NCI-H526 treated with DMSO at 0.1 percent for 48 hours (cell line): ENCODE measurements at regions not wholly inside any gene's neighbourhood (a gene's known extent, or its start where the extent isn't known, plus 50 kb on each side); places are given as distances from the start of the nearest gene placed in this dataset.
A peak's percentile ranks its signal among the peaks of the same experiment; 100 is the strongest.

ENCODE experiments used
- DNase-seq: peaks from one replicate; lab custom pipeline; 2025; lab: John Stamatoyannopoulos, UW

GRCh38 chr13:73204952-73205351 is 146.1 kb downstream of the KLF5 start:
- DNase-seq = no peak

- no peak for DNase-seq
Observed at GRCh38 chr13:73201626-73202025, 142.8 kb downstream of the KLF5 start.

DNA sequence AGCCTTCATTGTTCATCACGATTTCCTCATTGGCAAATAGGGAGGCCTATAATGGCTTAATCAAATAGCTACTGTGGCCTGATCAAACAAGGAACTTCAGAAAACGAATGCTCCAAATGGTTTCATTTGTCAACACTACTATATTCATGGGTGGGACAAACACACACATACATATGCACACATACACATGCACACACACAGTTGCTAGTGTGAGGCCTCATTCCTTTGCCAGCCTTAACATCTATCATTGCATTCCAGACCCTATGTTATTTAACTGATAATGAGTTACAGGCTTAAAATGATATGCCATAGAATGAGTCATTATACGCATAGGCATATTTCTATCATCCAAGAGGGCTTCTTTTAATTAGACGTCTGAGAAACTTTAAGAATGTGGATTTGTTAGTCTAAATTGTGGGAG is 140.2 kb downstream of the KLF5 start:
- no peak for DNase-seq

- no peak for DNase-seq
Observed at GRCh38 chr13:73195091-73195490, 136.3 kb downstream of the KLF5 start.

DNA sequence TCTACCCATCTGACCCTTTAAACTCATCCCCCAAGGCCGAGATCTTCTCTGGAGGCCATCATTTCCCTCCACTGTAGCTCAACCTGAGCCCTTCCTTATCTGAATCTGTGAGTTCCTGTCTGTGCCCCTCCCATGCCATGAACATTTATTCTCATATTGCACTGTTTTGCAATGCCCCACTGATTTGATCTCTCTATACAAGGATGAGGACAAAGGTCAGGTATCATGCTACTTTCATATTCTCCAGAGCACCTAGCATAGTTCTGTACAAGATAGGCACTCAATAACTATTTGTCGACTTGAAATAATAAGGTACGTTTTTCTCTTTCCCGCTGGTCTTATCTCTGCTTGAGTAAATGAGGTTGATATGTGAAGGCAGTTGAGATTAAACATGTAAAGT is 135.5 kb downstream of the KLF5 start:
- peak; percentile 51 for DNase-seq

DNA sequence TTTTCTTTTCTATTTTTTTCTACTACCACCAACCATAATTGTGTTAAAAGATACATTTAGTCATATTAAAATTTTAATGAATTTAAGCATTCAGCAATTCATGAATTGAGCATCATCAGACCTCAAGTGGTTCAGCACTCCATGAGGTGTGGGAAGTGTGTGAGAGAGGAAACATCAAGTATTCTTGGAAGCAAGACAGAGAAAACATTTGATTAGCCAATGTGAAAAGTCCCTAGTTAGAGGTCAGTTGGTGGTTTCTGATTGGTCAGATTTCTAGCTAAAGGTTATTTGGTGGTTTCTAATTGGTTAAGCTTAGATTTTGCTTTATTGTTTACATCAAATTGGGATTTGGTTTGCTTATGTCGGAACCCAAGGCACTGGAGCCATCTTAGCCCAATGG is 134.7 kb downstream of the KLF5 start:
- no peak for DNase-seq

DNA sequence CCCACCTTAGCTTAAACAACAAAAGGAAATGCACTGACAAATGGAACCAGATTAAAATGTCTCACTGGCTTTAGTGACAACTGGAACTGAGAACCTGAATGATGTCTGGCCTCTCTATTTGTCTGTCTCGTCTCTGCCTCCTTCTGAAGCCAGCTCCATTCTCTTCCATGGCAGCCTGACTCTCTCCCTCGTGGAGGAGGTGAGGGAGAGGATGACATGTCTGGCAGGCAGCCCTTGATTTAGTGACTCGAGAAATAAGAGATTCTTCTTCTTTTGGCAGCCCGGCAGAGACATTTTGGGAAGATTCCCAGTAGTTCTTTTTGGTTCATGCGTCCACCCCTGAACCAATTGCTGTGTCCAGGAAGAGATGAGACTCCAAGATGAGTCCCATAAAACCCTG is 131.7 kb downstream of the KLF5 start:
- no peak for DNase-seq

- no peak for DNase-seq
Observed at GRCh38 chr13:73189776-73190175, 131.0 kb downstream of the KLF5 start.

DNA sequence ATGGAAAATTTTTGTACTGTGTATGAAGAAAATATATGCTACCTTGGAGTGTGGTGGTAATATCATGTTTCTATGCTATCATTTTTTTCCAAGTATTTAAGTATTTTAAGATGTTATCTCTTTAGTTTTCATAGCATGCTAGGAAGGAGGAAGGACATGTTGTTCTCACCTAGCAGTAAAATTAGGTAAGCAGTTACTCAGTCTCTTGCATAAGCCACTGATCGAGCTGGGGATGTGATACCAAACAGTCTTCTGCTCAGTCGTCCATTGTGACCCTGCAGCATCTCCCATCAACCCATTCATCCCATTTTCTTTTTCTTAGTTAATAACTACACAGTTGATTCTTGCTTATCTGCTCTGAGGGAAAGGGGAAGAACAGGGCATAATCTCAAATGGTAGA is 130.6 kb downstream of the KLF5 start:
- no peak for DNase-seq

GRCh38 chr13:73187106-73187505 is 128.3 kb downstream of the KLF5 start:
- DNase-seq = no peak

DNA sequence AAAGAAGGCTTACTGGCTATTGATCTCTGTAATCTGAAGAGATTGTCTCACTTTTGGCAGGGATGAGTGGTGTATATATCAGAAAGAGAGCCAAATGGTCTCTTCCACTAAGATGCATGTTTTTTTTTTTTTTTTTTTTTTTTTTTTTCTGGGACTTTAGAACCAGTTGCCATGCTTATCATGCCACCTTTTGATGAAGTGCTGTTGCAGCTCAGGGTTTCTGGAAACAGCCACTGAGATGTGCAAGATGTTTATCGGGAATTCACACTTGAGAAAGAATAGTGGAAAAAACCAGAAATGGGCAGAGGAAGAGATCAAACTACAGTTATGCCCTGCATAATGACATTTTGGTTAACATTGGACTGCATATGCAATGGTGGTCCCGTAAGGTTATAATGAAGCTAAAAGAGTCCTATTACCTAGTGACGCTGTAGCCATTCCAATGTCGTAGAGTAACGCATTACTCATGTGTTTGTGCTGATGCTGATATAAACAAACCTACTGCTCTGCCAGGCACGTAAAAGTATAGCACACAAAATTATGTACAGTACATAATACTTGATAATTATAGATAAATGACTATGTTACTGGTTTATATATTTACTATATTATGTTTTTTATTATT is 121.0 kb downstream of the KLF5 start:
- no peak for DNase-seq

DNA sequence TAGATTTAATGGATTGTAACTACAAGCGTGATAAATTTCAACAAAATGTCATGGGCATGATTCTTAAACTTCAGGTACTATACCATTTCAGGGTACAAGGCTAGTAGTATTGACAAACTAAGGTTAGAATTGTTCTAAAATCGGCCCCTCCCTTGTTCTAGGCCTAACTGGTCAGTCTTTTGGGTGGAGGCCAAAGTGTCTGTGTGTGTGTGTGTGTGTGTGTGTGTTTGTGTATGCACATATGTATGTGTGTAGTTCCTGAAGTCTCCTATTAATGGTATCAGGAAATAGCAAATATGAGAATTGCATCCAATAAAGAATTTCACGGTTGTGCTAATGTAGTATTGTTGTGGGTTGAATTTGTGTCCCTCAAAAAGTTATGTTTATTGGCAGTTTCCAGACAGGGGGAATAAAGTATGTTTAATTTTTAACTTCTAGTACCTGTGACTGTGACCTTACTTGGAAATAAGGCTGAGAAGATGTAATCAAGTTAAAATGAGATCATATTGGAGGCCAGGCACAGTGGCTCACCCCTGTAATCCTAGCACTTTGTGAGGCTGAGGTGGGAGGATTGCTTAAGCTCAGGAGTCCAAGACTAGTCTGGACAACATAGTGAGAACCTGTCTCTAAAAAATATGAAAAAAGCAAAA is 119.2 kb downstream of the KLF5 start:
- no peak for DNase-seq

GRCh38 chr13:73177017-73177416 is 118.2 kb downstream of the KLF5 start:
- no peak for DNase-seq

GRCh38 chr13:73174521-73175010 is 115.8 kb downstream of the KLF5 start:
- DNase-seq = no peak

- no peak for DNase-seq
Observed at GRCh38 chr13:73173279-73173811, 114.5 kb downstream of the KLF5 start.

DNA sequence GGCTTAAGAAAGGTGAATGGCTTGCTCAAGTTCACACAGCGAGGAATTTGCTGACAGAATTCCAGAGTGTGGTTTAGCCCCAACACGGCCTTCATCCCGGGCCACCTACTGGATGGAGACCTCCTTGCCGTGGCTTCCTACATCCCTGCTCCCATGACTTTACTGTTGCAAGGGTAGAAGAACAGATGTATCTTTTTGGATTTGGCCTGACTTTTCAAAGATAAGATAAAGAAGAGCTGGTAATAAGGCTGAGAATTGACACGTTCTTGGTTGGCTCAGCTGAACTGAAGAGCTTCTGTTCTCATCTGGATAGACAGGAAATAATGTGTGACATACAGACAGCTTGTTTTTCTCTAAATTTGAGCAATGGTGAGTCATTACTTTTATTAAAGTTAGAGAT is 113.1 kb downstream of the KLF5 start:
- no peak for DNase-seq

- no peak for DNase-seq
Observed at GRCh38 chr13:73171271-73171682, 112.5 kb downstream of the KLF5 start.

- DNase-seq = peak; percentile 66
Observed at GRCh38 chr13:73169971-73170370, 111.2 kb downstream of the KLF5 start.

DNA sequence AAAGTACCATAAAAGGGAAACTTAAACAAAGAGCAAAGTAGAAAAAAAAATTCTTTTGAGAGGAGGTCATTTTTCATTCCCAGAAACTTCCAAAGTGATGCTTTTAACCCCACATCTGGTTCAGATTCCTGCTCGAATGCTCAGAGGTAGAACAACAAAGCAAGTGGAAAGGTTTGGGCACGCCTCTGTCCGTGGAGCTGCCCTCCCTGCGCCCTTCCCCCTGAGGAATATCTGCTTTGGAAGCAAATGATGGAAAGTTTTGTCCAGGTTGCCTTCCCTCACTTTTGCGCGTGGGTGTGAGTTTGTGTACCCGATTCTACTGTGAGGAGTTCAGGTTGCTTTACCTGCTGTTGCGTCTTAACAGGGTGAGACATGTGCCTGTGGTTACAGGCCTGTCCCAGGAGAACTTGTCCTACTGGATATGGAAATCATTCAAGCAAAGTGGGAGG is 110.2 kb downstream of the KLF5 start:
- DNase-seq = peak; percentile 86

DNA sequence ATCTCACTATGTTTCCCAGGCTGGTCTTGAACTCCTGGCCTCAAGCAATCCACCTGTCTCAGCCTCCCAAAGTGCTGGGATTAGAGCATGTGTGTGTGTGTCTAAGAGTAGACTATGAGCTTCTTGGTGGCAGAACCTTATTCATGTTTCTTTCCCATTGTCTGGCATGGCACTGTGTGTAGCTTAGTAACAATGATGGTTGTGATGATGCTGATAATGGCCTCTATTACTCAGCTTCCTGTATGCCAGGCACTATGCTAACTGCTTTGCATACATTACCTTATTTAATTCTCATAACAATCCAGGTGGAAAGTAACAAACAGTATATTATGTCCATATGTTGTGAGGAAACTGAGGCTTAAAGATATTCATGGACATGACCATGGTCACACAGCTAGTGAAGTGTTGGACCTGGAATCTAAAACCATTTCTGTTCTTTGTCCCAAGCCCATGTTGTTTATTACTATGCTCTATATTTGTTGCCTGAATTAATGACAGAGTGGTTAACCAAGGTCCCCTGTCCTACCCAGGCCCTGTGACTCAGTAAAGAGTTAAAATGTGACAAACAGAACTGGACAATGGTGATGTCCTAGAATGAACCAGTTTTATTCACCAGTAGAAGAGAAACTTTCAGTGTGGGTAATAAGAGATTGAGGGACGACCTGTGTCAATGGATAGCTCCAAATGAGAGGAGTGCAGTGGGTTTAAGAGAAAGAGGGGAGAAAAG is 109.6 kb downstream of the KLF5 start:
- peak; percentile 52 for DNase-seq

DNA sequence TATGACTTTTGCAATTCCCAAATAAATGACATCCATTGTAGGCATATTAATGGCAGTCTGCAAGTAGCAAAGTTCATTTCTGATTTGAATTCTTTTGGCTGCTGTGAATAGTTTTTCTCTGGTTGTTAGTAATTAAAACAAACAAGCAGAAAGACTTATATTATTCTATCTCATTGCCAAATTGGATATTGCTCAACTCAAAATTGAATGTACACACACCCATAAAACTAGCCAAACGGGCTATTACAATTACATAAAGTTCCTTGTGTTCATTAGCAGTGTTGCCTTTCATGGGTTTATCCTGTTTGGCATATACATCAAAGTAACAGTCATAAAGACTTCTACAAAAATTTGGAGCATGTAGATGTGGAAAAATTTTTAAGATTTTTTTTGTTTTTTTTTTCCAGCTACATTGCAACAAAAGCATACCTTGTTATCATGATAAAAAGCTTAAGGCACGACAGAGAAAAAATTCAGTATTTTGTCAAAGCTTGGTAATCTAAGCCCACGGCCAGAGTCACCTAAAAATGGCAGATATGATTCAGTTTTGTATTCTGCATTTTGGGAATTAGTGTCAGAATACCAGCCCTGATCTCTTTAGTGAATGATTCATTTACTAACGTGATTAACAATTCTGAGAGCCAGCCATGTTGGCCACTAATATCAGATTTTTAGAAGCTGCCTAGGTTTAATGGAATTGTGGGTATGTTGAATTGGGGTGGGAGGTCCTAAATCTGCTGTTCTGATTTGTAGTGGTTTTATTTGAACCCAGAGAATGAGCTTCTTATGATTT is 108.4 kb downstream of the KLF5 start:
- DNase-seq = no peak

GRCh38 chr13:73166204-73166603 is 107.4 kb downstream of the KLF5 start:
- DNase-seq = no peak
